Endothelial cell of hepatic sinusoid (primary cell): ENCODE measurements at regions not wholly inside any gene's neighbourhood (a gene's known extent, or its start where the extent isn't known, plus 50 kb on each side); places are given as distances from the start of the nearest gene placed in this dataset.

Experiments used
- in situ Hi-C: cut with HindIII; loops from 2 replicates; pipeline ENCODE4 v1.10.0; 2017; ENCODE audit warnings: low sequenced_read_pairs

- in situ Hi-C loops: no loop called here
These were observed 362.6 kb downstream of the EPM2A start for GRCh38 chr6:145372671-145373151.

- in situ Hi-C loops: no loop called here
These were observed 361.5 kb downstream of the EPM2A start for GRCh38 chr6:145373826-145374225.

GRCh38 chr6:145374570-145374969, 360.8 kb downstream of the EPM2A start:
- in situ Hi-C loops: no loop called here

DNA sequence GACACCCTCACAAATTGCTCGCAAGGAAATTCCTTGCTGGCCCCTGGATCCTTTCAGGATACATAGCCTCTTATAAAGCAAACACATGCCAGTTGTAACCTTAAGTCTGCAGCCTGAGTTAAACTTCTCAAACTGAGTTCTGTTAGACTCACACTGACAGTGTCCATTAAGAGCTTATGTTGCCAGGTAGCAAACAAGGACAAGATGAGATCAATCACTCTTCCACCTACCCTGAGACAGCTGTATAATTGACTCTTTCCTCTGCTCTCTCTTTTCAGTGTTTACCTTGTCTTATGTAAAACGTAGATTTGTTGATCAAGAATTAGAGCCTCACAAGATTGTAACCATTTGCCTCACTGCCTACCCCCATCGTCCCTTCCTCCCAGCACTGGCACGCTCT, 359.8 kb downstream of the EPM2A start:
- in situ Hi-C loops: no loop called here

- in situ Hi-C loops: no loop called here
These were observed 355.1 kb downstream of the EPM2A start for GRCh38 chr6:145380186-145380585.

DNA sequence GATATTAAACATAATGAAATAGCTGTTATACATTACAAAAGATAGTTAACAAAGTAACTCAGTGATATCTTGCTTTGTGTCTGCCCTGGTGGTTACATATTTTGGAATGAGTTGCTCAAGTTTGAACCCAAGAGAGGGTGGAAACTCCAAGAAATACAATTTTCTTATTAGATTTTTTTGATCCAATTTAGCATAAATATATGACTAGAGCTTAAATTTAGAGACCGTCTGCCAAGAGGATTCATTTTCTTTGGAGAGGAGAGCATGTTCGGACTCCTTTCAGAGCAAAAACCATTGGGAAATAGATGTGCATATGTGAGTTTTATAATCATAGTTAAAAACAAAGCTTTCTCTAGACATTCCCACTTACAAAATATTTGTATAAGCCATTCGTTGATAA, 353.4 kb downstream of the EPM2A start:
- in situ Hi-C loops: no loop called here

- in situ Hi-C loops: no loop called here
These were observed 351.9 kb downstream of the EPM2A start for GRCh38 chr6:145383428-145383827.

- in situ Hi-C loops: no loop called here
These were observed 350.8 kb downstream of the EPM2A start for GRCh38 chr6:145384503-145384902.

GRCh38 chr6:145396499-145396898, 338.8 kb downstream of the EPM2A start:
- in situ Hi-C loops: no loop called here

- in situ Hi-C loops: no loop called here
These were observed 334.8 kb downstream of the EPM2A start for GRCh38 chr6:145400508-145400907.

GRCh38 chr6:145405006-145405551, 330.2 kb downstream of the EPM2A start:
- in situ Hi-C loops: no loop called here

DNA sequence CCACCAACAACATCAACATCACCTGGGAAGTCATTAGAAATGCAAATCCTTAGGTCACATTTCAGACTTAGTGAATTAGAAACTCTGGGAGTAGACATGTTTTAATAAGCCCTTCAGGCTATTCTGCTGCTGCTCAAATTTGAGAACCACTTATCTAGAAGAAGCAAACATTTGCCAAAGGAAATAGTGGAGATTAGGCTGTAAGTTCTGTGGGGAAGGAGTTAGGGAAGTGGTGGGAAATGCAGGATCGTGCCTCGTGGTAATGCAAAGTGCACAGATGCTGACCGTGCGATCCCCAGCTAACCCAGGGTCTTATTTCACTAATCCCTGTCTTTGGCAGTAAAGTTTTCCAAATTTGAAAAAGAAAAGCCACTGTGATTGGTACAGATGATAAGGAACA, 328.5 kb downstream of the EPM2A start:
- in situ Hi-C loops: no loop called here

DNA sequence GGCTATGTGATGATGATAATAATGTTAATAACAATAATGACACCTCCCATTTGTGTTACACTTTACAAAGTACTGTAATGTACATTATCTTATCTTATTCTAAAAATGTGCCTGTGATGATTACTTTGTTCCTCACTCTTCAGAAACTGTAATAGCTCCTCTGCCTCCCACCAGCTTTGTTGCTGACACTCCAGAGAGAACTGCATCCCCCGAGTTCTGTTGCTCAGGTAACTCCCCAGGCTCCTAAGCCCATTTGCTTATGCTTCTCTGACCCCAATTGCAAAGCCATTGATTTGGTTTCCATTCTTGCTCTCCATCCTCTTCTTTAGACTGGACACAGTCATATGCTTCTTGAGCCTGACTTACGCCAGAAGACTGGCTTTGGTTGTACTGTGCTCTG, 319.7 kb downstream of the EPM2A start:
- in situ Hi-C loops: no loop called here

- in situ Hi-C loops: no loop called here
These were observed 314.7 kb downstream of the EPM2A start for GRCh38 chr6:145420599-145420998.

GRCh38 chr6:145423936-145424335, 311.4 kb downstream of the EPM2A start:
- in situ Hi-C loops: no loop called here

DNA sequence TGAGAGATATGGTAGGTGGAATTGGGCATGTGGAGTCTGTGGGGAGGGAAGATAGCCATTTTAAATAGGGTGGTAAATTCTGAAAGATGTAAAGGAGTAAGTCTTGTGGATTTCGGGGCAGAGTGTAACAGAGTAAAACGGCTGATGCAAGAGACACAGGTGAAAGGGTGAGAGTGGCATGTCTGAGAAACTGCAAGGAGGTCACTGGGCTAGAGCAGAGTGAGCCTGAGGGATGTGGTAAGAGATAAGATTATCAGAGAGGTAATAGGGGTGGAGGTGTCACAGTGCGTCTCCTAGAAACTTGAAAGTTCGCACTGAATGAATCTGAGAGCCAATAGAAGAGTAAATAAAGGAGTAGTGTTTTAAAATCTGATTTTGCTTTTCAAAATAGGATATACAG, 308.1 kb downstream of the EPM2A start:
- in situ Hi-C loops: no loop called here

DNA sequence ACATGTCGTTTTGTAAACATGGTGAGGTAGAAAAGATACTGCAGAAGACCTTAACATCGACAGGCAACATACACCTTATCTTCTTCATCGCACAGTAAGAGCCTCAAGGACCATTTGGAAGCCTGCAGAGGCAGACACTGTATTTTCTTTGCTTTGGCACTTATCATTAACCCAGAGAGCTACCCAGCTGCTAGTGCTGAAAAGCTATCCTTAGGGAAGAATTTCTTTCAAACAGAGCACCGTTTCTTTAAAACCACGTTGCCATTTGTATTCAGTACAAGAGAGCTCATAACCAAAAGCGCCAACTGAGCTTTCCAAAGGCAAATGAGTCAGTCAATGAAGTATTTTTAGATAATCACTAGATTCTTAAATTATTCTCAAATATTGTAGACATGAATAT, 306.6 kb downstream of the EPM2A start:
- in situ Hi-C loops: no loop called here

- in situ Hi-C loops: no loop called here
These were observed 293.2 kb downstream of the EPM2A start for GRCh38 chr6:145442110-145442509.

DNA sequence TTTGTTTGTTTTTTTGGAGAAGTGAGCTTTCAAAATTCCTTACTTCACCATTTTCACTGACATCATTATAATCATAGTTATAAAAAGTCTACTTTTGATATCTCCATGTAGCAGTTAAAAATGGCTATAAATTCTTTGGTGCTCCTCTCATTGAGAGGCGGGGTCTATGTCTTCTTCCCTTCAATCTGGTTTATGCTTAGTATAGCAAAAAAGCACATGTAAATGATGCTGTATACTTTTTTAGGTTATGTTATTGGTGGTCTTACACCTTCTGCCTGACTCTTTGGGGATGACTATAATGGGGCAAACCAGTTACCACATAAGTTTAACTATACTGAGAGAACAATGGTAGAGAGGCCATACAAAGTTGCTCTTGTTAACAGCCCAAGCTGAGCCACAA, 289.6 kb downstream of the EPM2A start:
- in situ Hi-C loops: loop anchor here (5.0 kb wide), 1 partner anchor 98 kb away; no protein-coding TSS in a partner anchor

- in situ Hi-C loops: no loop called here
These were observed 284.3 kb downstream of the EPM2A start for GRCh38 chr6:145451029-145451428.

DNA sequence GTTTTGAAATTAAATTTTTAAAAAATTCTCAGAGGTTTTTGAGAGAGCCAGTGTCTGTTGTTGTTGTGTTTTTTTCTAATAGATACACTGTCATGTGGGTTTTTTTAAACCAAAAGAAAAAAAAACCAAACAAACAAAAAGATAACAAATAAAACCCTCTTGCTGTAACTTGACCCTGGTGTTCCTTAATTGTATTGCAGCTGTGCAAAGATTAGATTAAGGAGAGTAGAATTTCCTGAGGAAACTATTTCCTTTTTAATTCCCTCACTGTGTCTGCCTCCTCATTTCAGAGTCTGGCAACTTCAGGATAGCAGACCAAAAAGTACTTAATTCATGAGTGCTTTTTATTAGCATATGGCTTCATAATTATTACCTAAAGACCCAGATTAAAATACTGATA, 281.9 kb downstream of the EPM2A start:
- in situ Hi-C loops: no loop called here

- in situ Hi-C loops: no loop called here
These were observed 281.3 kb downstream of the EPM2A start for GRCh38 chr6:145454006-145454405.

- in situ Hi-C loops: no loop called here
These were observed 277.8 kb downstream of the EPM2A start for GRCh38 chr6:145457556-145457955.
